HCT116 (cell line): ENCODE measurements at regions not wholly inside any gene's neighbourhood (a gene's known extent, or its start where the extent isn't known, plus 50 kb on each side); places are given as distances from the start of the nearest gene placed in this dataset.

Source experiments
- ATAC-seq: fragments of 200-7000 bp; cut with Tn5 transposase; 2 replicates; pipeline ENCODE4 v1.9.1; 2020; ENCODE audit warnings: mild to moderate bottlenecking, moderate library complexity
- BruUV-seq: library from RNA; stranded (reverse); fragments of 400-500 nt; replicated peaks from 2 replicates; lab custom pipeline; 2021; lab: Mats Ljungman, UMichigan
- CTCF ChIA-PET: fragments of 300-600 bp; sonication (Branson Sonifier 250); formaldehyde crosslinking; loops from one replicate; lab custom pipeline; 2021; ENCODE audit warnings: antibody characterized with exemption; lab: Charles Lee
- POLR2A ChIA-PET: fragments of 300-600, 350-600 bp; sonication (Branson Sonifier 250); formaldehyde crosslinking; loops from one replicate; lab custom pipeline; 2021; ENCODE audit warnings: antibody characterized with exemption; lab: Charles Lee
- RAD21 ChIA-PET, 2 experiments: fragments of 300-600 bp; sonication (Branson Sonifier 250); formaldehyde crosslinking; loops; one replicate each; lab custom pipeline; 2023; ENCODE audit warnings: low total read pairs in 2 of 2; ENCODE audit not compliant: uncharacterized antibody in 2 of 2, unreplicated experiment in 2 of 2, low non-redundant PET in 1 of 2; lab: Charles Lee
- DNase-seq: peaks from one replicate; pipeline ENCODE4 v3.0.0-alpha.2; 2010; ENCODE audit warnings: low read depth, low spot score
- H2AFZ ChIP-seq: fragments of 200-600 bp; shearing (Covaris generic), sonication (generic); 2 replicates; pipeline ENCODE4 v1.6.1; 2017; ENCODE audit warnings: low read depth, mixed run types, mixed read lengths, antibody characterized with exemption, low read length; ENCODE audit not compliant: poor library complexity, severe bottlenecking
- H3K27ac ChIP-seq: 2 replicates; pipeline ENCODE4 v1.5.1; 2012; ENCODE audit warnings: low read depth, low read length
- H3K27me3 ChIP-seq: fragments of 200-600 bp; sonication (generic); 2 replicates; pipeline ENCODE4 v1.6.1; 2016; ENCODE audit warnings: mixed run types, low read length, mixed read lengths; ENCODE audit not compliant: insufficient read depth
- H3K36me3 ChIP-seq, 2 experiments: fragments of 200-500 bp in 1 of 2; fragments of 200-600 bp in 1 of 2; sonication (Bioruptor generic) in 1 of 2; sonication (generic) in 1 of 2; 2 replicates each; pipeline versions ENCODE4 v1.5.1 to v1.6.1; 2014 to 2016; ENCODE audit warnings: low read length in 2 of 2, inconsistent platforms in 1 of 2, mixed read lengths in 1 of 2, mixed run types in 1 of 2; ENCODE audit not compliant: insufficient read depth in 2 of 2, control insufficient read depth in 1 of 2
- H3K4me1 ChIP-seq, 2 experiments: fragments of 200-600 bp in 1 of 2; sonication (generic) in 1 of 2; 2 replicates each; pipeline versions ENCODE4 v1.5.1 to v1.6.1; 2012 to 2017; ENCODE audit warnings: low read length in 2 of 2, inconsistent platforms in 1 of 2, mild to moderate bottlenecking in 1 of 2, mixed read lengths in 1 of 2, mixed run types in 1 of 2, moderate library complexity in 1 of 2; ENCODE audit not compliant: insufficient read depth in 2 of 2, control insufficient read depth in 1 of 2
- H3K4me2 ChIP-seq: fragments of 200-600 bp; sonication (generic); 2 replicates; pipeline ENCODE4 v1.6.1; 2017; ENCODE audit warnings: mixed run types, low read length, mixed read lengths
- H3K4me3 ChIP-seq, 2 experiments: fragments of 200-600 bp in 1 of 2; sonication (generic) in 1 of 2; replicated peaks in 1 of 2; 2 replicates each; pipeline ENCODE4 v1.5.1; 2011 to 2016; ENCODE audit warnings: low read length in 2 of 2, control low read depth in 1 of 2, low read depth in 1 of 2, mild to moderate bottlenecking in 1 of 2, mixed read lengths in 1 of 2, mixed run types in 1 of 2
- H3K79me2 ChIP-seq: fragments of 200-600 bp; sonication (generic); 2 replicates; pipeline ENCODE4 v1.6.1; 2017; ENCODE audit warnings: mild to moderate bottlenecking, mixed run types, low read length, moderate library complexity, mixed read lengths; ENCODE audit not compliant: insufficient read depth
- H3K9ac ChIP-seq: fragments of 200-600 bp; sonication (generic); 2 replicates; pipeline ENCODE4 v1.6.1; 2016; ENCODE audit warnings: low read length, mixed read lengths
- H3K9me2 ChIP-seq: fragments of 200-600 bp; sonication (generic), shearing (Covaris generic); 2 replicates; pipeline ENCODE4 v1.6.1; 2017; ENCODE audit warnings: mixed run types, mild to moderate bottlenecking, moderate library complexity; ENCODE audit not compliant: insufficient read depth
- H3K9me3 ChIP-seq, 2 experiments: fragments of 200-500 bp in 1 of 2; fragments of 200-600 bp in 1 of 2; sonication (Bioruptor generic) in 1 of 2; sonication (generic) in 1 of 2; 2 replicates each; pipeline ENCODE4 v1.6.1; 2014 to 2017; ENCODE audit warnings: low read length in 2 of 2, mixed read lengths in 2 of 2, inconsistent platforms in 1 of 2, low read depth in 1 of 2, mild to moderate bottlenecking in 1 of 2, mixed run types in 1 of 2, moderate library complexity in 1 of 2; ENCODE audit not compliant: control insufficient read depth in 1 of 2, insufficient read depth in 1 of 2
- H4K20me1 ChIP-seq: fragments of 200-600 bp; sonication (generic), shearing (Covaris generic); 2 replicates; pipeline ENCODE4 v1.6.1; 2017; ENCODE audit warnings: mixed run types, mild to moderate bottlenecking, moderate library complexity; ENCODE audit not compliant: insufficient read depth
- CBX3 ChIP-seq: IDR thresholded peaks from 2 replicates; pipeline ENCODE4 v1.6.1; 2012; ENCODE audit warnings: low read depth
- CEBPB ChIP-seq: IDR thresholded peaks from 2 replicates; pipeline ENCODE4 v1.6.1; 2012; ENCODE audit warnings: low read depth
- EGR1 ChIP-seq: IDR thresholded peaks from 2 replicates; pipeline ENCODE4 v1.6.1; 2012; ENCODE audit warnings: low read depth
- ELF1 ChIP-seq: IDR thresholded peaks from 2 replicates; pipeline ENCODE4 v1.6.1; 2012; ENCODE audit warnings: low read depth, borderline replicate concordance
- EZH2 ChIP-seq: fragments of 200-600 bp; sonication (generic); IDR thresholded peaks from 2 replicates; pipeline ENCODE4 v1.6.1; 2017; ENCODE audit warnings: antibody characterized with exemption, mixed run types
- EZH2phosphoT487 ChIP-seq: fragments of 200-600 bp; IDR thresholded peaks from 2 replicates; pipeline ENCODE4 v1.6.1; 2018; ENCODE audit warnings: antibody characterized with exemption, borderline replicate concordance
- FOSL1 ChIP-seq: IDR thresholded peaks from 2 replicates; pipeline ENCODE4 v1.6.1; 2012; ENCODE audit warnings: low read depth
- POLR2A ChIP-seq: IDR thresholded peaks from 2 replicates; pipeline ENCODE4 v1.7.0; 2011; ENCODE audit warnings: borderline replicate concordance; ENCODE audit not compliant: insufficient read depth, insufficient read length; ENCODE audit errors: extremely low read depth
- POLR2AphosphoS5 ChIP-seq: IDR thresholded peaks from 2 replicates; pipeline ENCODE4 v1.6.1; 2011; ENCODE audit warnings: mild to moderate bottlenecking, low read depth, low read length, moderate library complexity
- SP1 ChIP-seq: IDR thresholded peaks from 2 replicates; pipeline ENCODE4 v1.6.1; 2012; ENCODE audit warnings: low read depth
- SRF ChIP-seq: IDR thresholded peaks from 2 replicates; pipeline ENCODE4 v1.6.1; 2012; ENCODE audit warnings: low read depth
- TCF7L2 ChIP-seq: IDR thresholded peaks from 2 replicates; pipeline ENCODE4 v1.7.0; 2011; ENCODE audit warnings: borderline replicate concordance, inconsistent platforms; ENCODE audit not compliant: insufficient read depth, insufficient read length; ENCODE audit errors: extremely low read depth
- ZFX ChIP-seq: fragments of 450-650 bp; IDR thresholded peaks from 2 replicates; pipeline ENCODE4 v1.6.1; 2017
- ZNF274 ChIP-seq: fragments of 200-500 bp; sonication (Bioruptor generic); IDR thresholded peaks from 2 replicates; pipeline ENCODE4 v1.6.1; 2014; ENCODE audit warnings: mild to moderate bottlenecking, low read depth, low read length, inconsistent platforms
- intact Hi-C: fragments of 100-400 bp; cut with micrococcal nuclease; formaldehyde crosslinking; loops from 2 replicates; pipeline ENCODE4 v1.10.0; 2022
- TF ChIP-seq, protein P1 (sequence below): IDR thresholded peaks from 2 replicates; pipeline ENCODE4 v1.6.1; 2012; ENCODE audit warnings: low read depth
- TF ChIP-seq, protein P2 (sequence below): IDR thresholded peaks from 2 replicates; pipeline ENCODE4 v1.6.1; 2012
- TF ChIP-seq, protein P3 (sequence below): IDR thresholded peaks from 2 replicates; pipeline ENCODE4 v1.6.1; 2011; ENCODE audit warnings: mild to moderate bottlenecking, low read length, moderate library complexity; ENCODE audit not compliant: insufficient replicate concordance; ENCODE audit errors: extremely low read depth

DNA sequence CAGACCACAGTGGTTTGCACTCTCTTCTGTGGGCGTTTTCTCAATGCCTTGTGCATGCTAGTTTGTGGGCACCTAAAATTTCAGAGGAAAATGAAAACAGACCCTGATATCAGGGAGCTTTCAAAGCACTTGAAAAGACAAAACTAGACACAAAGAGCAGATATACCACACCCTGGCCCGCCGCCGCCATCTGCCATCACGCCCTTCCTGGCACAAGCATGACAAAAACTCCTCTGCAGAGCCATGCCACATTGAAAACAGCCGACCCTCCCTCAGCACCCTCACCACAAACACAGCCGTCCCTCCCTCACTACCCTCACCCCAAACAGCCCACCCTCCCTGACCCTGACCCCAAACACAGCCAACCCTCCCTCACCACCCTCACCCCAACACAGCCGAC, 84.8 kb upstream of the RAB6C start (continued):
- no peak for TF ChIP-seq EZH2phosphoT487
- TF ChIP-seq ELF1, result no peak
- TF ChIP-seq, all 23 proteins: peak for 0

DNA sequence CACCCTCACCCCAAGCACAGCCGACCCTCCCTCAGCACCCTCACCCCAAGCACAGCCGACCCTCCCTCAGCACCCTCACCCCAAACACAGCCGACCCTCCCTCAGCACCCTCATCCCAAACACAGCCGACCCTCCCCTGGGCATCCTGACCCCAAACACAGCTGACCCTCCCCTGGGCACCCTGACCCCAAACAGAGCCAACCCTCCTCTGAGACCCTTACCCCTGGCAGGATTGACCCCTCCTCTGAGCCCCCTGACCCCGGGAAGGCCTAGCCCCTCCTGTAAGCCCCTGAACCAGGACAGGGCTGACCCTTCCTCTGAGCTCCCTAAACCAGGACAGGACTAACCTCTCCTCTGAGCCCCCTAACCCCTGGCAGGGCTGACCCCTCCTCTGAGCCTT, 84.4 kb upstream of the RAB6C start:
- Histone ChIP-seq H3K79me2 (no peaks in the 10 kb centered on the region), H3K9me2 (no peaks in the 10 kb centered on the region), H3K4me2 (no peak overlapping the region), H3K4me3 (no peak overlapping the region), H3K4me1 (no peaks in the 10 kb centered on the region), H3K9ac (no peak overlapping the region), H3K27me3 (peaks cover 48% of the 10 kb centered on the region), H3K27ac (no peak overlapping the region), H4K20me1 (no peaks in the 10 kb centered on the region), H2AFZ (no peak overlapping the region), H3K9me3 (no peaks in the 10 kb centered on the region), H3K36me3 (no peaks in the 10 kb centered on the region)
- BruUV-seq, result no TSS peak
- RAD21 ChIA-PET, result no interaction called here
- TF ChIP-seq CBX3 (no peak), TCF7L2 (no peak), ZNF274 (no peak), ELF1 (no peak), POLR2A (no peak), CEBPB (no peak), EZH2 (no peak), SP1 (no peak), FOSL1 (no peak), EGR1 (no peak), SRF (no peak), ZFX (no peak), POLR2AphosphoS5 (no peak)
- TF ChIP-seq, protein P1, sequence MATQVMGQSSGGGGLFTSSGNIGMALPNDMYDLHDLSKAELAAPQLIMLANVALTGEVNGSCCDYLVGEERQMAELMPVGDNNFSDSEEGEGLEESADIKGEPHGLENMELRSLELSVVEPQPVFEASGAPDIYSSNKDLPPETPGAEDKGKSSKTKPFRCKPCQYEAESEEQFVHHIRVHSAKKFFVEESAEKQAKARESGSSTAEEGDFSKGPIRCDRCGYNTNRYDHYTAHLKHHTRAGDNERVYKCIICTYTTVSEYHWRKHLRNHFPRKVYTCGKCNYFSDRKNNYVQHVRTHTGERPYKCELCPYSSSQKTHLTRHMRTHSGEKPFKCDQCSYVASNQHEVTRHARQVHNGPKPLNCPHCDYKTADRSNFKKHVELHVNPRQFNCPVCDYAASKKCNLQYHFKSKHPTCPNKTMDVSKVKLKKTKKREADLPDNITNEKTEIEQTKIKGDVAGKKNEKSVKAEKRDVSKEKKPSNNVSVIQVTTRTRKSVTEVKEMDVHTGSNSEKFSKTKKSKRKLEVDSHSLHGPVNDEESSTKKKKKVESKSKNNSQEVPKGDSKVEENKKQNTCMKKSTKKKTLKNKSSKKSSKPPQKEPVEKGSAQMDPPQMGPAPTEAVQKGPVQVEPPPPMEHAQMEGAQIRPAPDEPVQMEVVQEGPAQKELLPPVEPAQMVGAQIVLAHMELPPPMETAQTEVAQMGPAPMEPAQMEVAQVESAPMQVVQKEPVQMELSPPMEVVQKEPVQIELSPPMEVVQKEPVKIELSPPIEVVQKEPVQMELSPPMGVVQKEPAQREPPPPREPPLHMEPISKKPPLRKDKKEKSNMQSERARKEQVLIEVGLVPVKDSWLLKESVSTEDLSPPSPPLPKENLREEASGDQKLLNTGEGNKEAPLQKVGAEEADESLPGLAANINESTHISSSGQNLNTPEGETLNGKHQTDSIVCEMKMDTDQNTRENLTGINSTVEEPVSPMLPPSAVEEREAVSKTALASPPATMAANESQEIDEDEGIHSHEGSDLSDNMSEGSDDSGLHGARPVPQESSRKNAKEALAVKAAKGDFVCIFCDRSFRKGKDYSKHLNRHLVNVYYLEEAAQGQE, result no peak
- TF ChIP-seq, protein P2, sequence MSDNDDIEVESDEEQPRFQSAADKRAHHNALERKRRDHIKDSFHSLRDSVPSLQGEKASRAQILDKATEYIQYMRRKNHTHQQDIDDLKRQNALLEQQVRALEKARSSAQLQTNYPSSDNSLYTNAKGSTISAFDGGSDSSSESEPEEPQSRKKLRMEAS, result no peak
- TF ChIP-seq, protein P3, sequence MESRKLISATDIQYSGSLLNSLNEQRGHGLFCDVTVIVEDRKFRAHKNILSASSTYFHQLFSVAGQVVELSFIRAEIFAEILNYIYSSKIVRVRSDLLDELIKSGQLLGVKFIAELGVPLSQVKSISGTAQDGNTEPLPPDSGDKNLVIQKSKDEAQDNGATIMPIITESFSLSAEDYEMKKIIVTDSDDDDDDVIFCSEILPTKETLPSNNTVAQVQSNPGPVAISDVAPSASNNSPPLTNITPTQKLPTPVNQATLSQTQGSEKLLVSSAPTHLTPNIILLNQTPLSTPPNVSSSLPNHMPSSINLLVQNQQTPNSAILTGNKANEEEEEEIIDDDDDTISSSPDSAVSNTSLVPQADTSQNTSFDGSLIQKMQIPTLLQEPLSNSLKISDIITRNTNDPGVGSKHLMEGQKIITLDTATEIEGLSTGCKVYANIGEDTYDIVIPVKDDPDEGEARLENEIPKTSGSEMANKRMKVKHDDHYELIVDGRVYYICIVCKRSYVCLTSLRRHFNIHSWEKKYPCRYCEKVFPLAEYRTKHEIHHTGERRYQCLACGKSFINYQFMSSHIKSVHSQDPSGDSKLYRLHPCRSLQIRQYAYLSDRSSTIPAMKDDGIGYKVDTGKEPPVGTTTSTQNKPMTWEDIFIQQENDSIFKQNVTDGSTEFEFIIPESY, result no peak
- POLR2A ChIA-PET, result no interaction called here
- no peak for ATAC-seq
- intact Hi-C loops, result no loop called here
- CTCF ChIA-PET, result no interaction called here
- no peak for DNase-seq
